Fibroblast of the conjunctiva (primary cell): ENCODE measurements at regions not wholly inside any gene's neighbourhood (a gene's known extent, or its start where the extent isn't known, plus 50 kb on each side); places are given as distances from the start of the nearest gene placed in this dataset.
"Not testable (repeated sequence)": the region's sequence is repeated elsewhere in the genome, so short reads cannot be mapped to it uniquely, and the experiment has no call there.

Experiments
- DNase-seq: peaks from one replicate; pipeline ENCODE4 v3.0.0-alpha.2; 2010; ENCODE audit warnings: low read depth

- no peak for DNase-seq
Measured at GRCh38 chr3:15851735-15852134, 54.0 kb upstream of the ANKRD28 start.

GRCh38 chr3:15858547-15859506 lies 61.0 kb upstream of the ANKRD28 start:
- DNase-seq: no peak

- peak; percentile 47 for DNase-seq
Measured at GRCh38 chr3:15859507-15860013, 61.8 kb upstream of the ANKRD28 start.

GRCh38 chr3:15860014-15860934 lies 62.5 kb upstream of the ANKRD28 start:
- DNase-seq: no peak

DNA sequence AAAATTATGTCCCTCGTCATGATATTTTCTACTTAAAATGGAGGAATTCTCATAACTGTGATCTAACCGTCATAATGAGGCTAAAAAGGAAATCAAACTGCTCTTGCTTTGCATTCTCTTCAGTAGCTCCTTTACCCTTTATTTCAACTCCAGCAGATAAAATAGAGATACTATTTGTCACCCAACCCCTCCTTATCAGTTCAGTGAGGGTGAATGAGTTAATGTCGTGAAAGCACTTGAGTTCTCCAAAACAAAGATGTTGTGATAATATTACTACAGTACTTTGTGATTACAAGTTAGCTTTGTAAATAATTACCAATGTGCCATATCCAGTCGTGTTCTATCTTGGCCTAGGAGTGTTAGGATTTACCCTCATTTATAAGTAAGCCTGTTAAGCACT lies 63.4 kb upstream of the ANKRD28 start:
- DNase-seq: no peak

- no peak for DNase-seq
Measured at GRCh38 chr3:15872807-15873206, 75.0 kb upstream of the ANKRD28 start.

- DNase-seq: no peak
Measured at GRCh38 chr3:15873415-15873814, 75.6 kb upstream of the ANKRD28 start.

GRCh38 chr3:15875016-15875689 lies 77.4 kb upstream of the ANKRD28 start:
- peak; percentile 16 for DNase-seq

GRCh38 chr3:15876669-15877068 lies 78.9 kb upstream of the ANKRD28 start:
- DNase-seq: no peak

DNA sequence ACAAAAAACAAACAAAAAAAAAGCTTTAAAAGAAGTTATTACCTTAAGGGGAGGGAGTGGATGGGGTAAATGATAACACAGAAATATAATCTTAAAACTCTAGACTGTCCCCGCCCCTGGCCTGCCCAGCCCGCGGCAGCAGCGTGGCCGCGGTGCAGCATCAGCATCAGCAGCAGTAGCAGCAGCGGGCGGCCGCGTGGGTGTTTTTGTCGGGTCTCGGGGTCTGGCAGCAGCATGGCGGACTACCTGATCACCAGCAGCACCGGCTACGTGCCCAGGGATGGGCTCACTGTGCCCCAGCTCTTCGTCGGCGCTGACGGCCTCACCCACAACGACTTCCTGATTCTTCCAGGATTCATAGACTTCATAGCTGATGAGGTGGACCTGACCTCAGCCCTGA lies 80.0 kb upstream of the ANKRD28 start:
- DNase-seq: no peak

DNA sequence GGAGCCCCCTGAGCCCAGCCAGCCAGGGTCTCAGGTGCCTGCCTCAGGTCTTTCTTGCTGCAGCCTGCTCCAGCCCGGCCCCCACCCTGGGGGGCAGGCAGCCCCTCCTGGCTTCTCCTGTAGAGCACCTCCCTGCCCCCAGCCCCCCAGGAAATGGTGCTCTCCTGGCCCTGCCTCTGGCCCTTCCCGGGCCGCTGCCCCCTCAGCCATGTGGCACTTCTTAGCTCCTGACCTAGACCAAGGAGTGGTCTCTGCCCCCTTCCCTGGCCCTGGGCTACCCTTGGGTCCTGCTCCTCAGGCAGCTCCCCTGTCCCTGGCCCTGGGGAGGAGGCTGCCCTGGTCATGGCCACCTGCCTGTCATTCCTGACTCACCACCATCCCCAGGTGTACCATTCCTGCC lies 82.0 kb upstream of the ANKRD28 start:
- not testable (repeated sequence) for DNase-seq

DNA sequence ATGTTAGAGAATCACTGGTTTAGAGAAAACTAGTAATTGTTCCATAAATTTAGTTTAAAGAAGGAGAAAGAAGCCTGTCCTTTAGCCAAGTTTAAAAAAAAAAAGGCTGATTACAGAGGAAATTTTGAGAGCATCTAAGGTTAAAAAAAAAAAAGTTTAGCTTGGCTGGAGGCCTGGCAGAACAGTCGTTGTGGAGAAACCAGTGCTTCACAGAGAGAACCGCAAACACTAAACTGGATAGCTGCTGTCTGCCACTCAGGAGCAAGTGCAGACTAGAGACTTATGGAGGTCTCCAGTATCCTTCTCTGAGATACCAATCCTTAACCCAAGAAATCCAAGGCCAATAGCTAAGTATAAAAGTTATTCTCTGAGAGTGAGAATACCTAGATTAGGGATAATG lies 84.8 kb upstream of the ANKRD28 start:
- DNase-seq: no peak

GRCh38 chr3:15884132-15884531 lies 86.4 kb upstream of the ANKRD28 start:
- DNase-seq: no peak

- DNase-seq: no peak
Measured at GRCh38 chr3:15886521-15886920, 88.7 kb upstream of the ANKRD28 start.

DNA sequence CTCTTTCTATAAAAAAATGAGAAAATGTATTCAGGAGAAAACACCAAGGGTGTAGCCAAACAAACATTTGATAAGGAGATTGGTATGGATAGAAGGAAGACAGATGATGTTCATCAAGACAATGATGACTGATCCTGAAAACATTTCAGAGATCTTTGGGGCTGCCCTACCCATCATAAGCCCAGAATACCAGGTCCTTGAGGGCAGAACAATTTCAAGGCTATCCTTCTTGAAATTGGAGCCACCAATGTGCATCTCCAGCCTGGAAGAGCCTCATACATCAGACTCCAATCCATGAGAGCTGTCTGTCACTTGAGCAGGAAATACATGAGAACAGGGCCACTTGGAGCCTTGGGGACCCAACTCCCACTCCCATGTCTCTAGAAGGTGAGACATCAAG lies 89.5 kb upstream of the ANKRD28 start:
- DNase-seq: no peak

GRCh38 chr3:15889936-15890335 lies 92.2 kb upstream of the ANKRD28 start:
- DNase-seq: no peak

DNA sequence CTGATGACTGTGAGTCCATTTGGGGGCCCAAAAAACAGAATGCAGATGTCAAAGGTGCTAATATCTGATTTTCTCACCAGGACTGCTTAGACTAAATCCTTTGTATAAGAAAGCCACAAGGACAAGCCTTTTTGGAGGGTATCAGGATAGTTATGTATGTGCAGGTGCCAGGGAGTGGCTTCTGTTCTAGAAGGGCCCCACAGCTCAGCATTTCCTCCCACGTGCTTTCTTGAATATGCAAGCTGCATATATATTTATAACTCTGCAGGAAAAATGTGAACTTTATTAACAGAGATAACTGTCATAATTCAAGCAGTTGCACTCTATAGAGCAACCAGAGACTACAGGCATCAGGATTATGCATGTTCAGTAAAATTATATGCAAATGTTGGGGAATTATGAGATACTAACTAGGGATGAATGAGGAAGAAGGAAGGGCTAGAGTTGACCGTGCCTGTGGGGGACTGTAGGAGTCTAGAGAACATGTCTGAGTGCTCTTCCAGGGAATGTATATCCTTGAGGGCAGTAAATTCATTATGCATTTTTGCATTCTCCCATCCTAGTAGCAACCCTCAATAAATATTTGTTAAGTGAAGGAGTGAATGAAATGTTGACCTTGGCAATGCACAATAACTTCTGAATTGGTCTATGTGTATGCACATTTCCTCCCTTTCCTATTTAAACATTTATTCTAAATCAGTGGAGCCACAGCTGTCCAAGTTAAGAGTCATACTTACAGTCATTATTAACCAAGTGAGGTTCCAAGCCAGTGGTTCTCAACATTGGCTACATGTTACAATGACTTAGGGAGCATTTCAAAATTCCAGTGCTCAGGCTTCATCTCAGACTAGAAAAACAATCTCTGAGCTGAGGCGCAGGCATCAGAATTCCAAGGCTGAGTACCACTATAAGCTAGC lies 94.8 kb upstream of the ANKRD28 start:
- DNase-seq: no peak

- no peak for DNase-seq
Measured at GRCh38 chr3:15894382-15894781, 96.6 kb upstream of the ANKRD28 start.

DNA sequence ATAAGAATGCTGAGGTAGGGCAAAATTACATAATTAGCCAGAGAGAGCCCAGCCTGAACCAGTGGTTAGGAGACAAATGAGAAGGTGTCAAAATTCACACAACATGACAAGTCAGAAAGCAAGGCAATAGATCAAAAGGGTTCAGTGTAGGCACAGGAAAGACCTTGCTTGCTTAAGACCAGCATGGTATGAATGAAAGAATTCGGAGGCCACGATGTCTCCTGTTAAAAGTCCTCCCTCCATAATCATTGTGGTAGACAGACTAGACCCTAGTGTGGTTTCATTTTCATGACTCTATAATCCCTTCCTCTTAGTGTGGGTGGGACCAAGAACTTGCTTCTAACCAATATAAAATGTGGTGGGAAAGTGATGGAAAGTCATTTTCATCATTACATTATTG lies 98.7 kb upstream of the ANKRD28 start:
- DNase-seq: no peak

DNA sequence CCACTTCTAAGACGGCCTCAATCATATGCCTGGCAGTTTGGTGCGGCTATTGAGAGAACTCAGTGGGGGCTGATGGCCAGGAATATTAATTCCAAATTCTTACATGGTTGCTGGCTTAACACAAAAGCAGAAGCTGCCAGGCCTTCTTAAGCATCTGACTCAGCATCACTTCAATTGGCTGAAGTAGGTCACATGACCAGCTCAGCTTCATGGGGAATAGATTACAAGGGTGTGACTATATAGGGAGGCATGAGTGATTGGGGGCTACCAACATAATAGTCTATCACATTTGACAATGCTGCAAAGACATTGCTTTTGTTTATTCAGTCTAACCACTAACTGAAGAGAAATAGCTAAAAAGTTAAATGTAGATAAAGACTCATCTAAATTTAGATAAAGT lies 101.6 kb upstream of the ANKRD28 start:
- peak; percentile 50 for DNase-seq

DNA sequence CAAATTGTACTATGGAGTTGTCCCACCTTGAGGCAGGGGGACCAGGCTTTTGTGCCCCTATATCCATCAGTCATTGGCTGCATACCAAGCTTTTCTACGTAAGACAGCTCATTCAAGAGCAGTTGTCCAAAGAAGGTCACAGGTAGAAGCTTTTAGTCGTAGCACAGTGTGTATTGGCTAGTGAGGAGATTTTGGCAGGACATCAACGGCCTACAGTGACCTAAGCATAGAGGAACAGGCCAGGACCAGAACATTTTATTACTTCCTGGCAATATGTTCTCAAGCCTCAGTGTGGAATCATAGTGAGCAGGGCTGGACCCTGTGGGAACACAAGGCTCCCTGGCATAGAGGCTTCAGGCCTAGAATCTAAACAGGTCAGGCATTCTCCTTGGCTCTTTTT lies 105.4 kb upstream of the ANKRD28 start:
- peak; percentile 23 for DNase-seq
